HepG2 (cell line): ENCODE measurements at regions not wholly inside any gene's neighbourhood (a gene's known extent, or its start where the extent isn't known, plus 50 kb on each side); places are given as distances from the start of the nearest gene placed in this dataset.
A peak's percentile ranks its signal among the peaks of the same experiment; 100 is the strongest.

Experiments
- ASH2L ChIP-seq: fragments of 300-600, 200-600 bp; sonication (generic); IDR thresholded peaks from 2 replicates; pipeline ENCODE4 v1.7.0; 2017; ENCODE audit warnings: low read depth, mild to moderate bottlenecking, moderate library complexity, mixed read lengths, low read length; ENCODE audit not compliant: insufficient read length
- RFXAP ChIP-seq: sonication (generic); formaldehyde crosslinking; IDR thresholded peaks from 2 replicates; pipeline ENCODE4 v1.4.0; 2020; ENCODE audit warnings: missing genetic modification reagents, borderline replicate concordance
- SIX1 ChIP-seq: sonication (generic); formaldehyde crosslinking; IDR thresholded peaks from 2 replicates; pipeline ENCODE4 v1.4.0; 2020; ENCODE audit warnings: missing genetic modification reagents, borderline replicate concordance
- TBX2 ChIP-seq: sonication (generic); formaldehyde crosslinking; IDR thresholded peaks from 2 replicates; pipeline ENCODE4 v1.5.0; 2020; ENCODE audit warnings: missing genetic modification reagents, mild to moderate bottlenecking, borderline replicate concordance
- TP53 ChIP-seq: sonication (generic); formaldehyde crosslinking; conservative IDR thresholded peaks from 2 replicates; pipeline ENCODE4 v1.4.0; 2020; ENCODE audit warnings: missing genetic modification reagents
- ZFY ChIP-seq: sonication (generic); formaldehyde crosslinking; IDR thresholded peaks from 2 replicates; pipeline ENCODE4 v1.4.0; 2020; ENCODE audit warnings: missing genetic modification reagents
- ZKSCAN1 ChIP-seq: fragments of 150-350 bp; IDR thresholded peaks from 2 replicates; pipeline ENCODE4 v1.6.1; 2014; ENCODE audit warnings: low read length
- ZNF138 ChIP-seq: sonication (generic); formaldehyde crosslinking; IDR thresholded peaks from 2 replicates; pipeline ENCODE4 v1.5.0; 2020; ENCODE audit warnings: mild to moderate bottlenecking, low read depth, missing genetic modification reagents
- ZNF30 ChIP-seq: sonication (generic); formaldehyde crosslinking; IDR thresholded peaks from 2 replicates; pipeline ENCODE4 v1.5.0; 2020; ENCODE audit warnings: mild to moderate bottlenecking, missing genetic modification reagents
- ZNF331 ChIP-seq: sonication (generic); formaldehyde crosslinking; IDR thresholded peaks from 2 replicates; pipeline ENCODE4 v1.4.0; 2020; ENCODE audit warnings: missing genetic modification reagents
- ZNF614 ChIP-seq: IDR thresholded peaks from 2 replicates; pipeline ENCODE4 v1.6.1; 2018; ENCODE audit warnings: missing biosample characterization, missing genetic modification reagents, inconsistent platforms, borderline replicate concordance
- ZNF724P ChIP-seq: sonication (generic); formaldehyde crosslinking; IDR thresholded peaks from 2 replicates; pipeline ENCODE4 v1.8.0; 2022; ENCODE audit warnings: missing genetic modification reagents, borderline replicate concordance
- TF ChIP-seq, protein P1 (sequence below): sonication (generic); formaldehyde crosslinking; IDR thresholded peaks from 2 replicates; pipeline ENCODE4 v1.5.0; 2020; ENCODE audit warnings: mild to moderate bottlenecking, missing genetic modification reagents, borderline replicate concordance
- TF ChIP-seq, protein P2 (sequence below): sonication (generic); formaldehyde crosslinking; IDR thresholded peaks from 2 replicates; pipeline ENCODE4 v1.8.1; 2023; ENCODE audit warnings: mild to moderate bottlenecking, missing genetic modification reagents
- TF ChIP-seq, protein P3 (sequence below): sonication (generic); formaldehyde crosslinking; IDR thresholded peaks from 2 replicates; pipeline ENCODE4 v1.5.1; 2020; ENCODE audit warnings: missing genetic modification reagents, mild to moderate bottlenecking, borderline replicate concordance
- TF ChIP-seq, protein P4 (sequence below): sonication (generic); formaldehyde crosslinking; IDR thresholded peaks from 2 replicates; pipeline ENCODE4 v1.4.0; 2020; ENCODE audit warnings: missing genetic modification reagents
- TF ChIP-seq, protein P5 (sequence below): sonication (generic); formaldehyde crosslinking; IDR thresholded peaks from 2 replicates; pipeline ENCODE4 v1.5.1; 2020; ENCODE audit warnings: mild to moderate bottlenecking, moderate library complexity, missing genetic modification reagents

DNA sequence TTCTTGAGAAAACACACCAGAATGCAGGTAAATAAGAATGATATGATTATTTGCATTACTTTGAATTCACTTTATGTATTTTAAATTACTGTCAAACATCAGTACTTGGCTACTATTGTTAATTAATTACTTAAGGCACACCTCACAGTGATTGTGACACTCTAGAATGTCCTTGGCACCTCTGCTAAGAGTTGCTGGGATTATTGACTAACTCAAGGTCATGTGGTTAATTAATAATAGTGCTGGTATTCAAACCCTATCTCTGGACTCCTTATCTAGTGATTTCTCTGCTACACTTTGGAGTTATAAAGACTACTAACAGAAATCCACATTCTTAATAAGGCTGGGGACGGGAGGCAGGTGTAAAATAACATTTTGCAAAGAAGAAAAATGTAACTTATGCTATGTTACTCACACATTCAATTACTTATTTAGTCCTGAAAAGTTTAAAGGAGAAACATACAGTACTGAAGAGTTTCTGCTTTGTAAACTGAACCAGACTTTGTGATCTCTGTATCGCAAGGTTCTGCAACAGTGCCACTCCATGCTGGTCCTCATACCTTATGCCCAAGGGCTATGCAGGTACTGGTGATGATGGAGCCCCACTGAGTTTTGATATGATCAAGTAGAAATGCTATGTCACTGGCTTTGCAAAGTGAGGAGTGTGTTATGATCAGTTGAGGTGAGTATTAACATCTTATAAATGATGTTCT, 242.7 kb downstream of the MID1IP1 start (continued):
- TF ChIP-seq, protein P1, sequence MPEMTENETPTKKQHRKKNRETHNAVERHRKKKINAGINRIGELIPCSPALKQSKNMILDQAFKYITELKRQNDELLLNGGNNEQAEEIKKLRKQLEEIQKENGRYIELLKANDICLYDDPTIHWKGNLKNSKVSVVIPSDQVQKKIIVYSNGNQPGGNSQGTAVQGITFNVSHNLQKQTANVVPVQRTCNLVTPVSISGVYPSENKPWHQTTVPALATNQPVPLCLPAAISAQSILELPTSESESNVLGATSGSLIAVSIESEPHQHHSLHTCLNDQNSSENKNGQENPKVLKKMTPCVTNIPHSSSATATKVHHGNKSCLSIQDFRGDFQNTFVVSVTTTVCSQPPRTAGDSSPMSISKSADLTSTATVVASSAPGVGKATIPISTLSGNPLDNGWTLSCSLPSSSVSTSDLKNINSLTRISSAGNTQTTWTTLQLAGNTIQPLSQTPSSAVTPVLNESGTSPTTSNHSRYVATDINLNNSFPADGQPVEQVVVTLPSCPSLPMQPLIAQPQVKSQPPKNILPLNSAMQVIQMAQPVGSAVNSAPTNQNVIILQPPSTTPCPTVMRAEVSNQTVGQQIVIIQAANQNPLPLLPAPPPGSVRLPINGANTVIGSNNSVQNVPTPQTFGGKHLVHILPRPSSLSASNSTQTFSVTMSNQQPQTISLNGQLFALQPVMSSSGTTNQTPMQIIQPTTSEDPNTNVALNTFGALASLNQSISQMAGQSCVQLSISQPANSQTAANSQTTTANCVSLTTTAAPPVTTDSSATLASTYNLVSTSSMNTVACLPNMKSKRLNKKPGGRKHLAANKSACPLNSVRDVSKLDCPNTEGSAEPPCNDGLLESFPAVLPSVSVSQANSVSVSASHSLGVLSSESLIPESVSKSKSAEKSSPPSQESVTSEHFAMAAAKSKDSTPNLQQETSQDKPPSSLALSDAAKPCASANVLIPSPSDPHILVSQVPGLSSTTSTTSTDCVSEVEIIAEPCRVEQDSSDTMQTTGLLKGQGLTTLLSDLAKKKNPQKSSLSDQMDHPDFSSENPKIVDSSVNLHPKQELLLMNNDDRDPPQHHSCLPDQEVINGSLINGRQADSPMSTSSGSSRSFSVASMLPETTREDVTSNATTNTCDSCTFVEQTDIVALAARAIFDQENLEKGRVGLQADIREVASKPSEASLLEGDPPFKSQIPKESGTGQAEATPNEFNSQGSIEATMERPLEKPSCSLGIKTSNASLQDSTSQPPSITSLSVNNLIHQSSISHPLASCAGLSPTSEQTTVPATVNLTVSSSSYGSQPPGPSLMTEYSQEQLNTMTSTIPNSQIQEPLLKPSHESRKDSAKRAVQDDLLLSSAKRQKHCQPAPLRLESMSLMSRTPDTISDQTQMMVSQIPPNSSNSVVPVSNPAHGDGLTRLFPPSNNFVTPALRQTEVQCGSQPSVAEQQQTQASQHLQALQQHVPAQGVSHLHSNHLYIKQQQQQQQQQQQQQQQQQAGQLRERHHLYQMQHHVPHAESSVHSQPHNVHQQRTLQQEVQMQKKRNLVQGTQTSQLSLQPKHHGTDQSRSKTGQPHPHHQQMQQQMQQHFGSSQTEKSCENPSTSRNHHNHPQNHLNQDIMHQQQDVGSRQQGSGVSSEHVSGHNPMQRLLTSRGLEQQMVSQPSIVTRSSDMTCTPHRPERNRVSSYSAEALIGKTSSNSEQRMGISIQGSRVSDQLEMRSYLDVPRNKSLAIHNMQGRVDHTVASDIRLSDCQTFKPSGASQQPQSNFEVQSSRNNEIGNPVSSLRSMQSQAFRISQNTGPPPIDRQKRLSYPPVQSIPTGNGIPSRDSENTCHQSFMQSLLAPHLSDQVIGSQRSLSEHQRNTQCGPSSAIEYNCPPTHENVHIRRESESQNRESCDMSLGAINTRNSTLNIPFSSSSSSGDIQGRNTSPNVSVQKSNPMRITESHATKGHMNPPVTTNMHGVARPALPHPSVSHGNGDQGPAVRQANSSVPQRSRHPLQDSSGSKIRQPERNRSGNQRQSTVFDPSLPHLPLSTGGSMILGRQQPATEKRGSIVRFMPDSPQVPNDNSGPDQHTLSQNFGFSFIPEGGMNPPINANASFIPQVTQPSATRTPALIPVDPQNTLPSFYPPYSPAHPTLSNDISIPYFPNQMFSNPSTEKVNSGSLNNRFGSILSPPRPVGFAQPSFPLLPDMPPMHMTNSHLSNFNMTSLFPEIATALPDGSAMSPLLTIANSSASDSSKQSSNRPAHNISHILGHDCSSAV (CRISPR knock-in tag), result no peak
- TF ChIP-seq ZKSCAN1, result no peak
- no peak for TF ChIP-seq ZNF30 (CRISPR knock-in tag)
- TF ChIP-seq ASH2L, result peak; percentile 19
- TF ChIP-seq, protein P2, sequence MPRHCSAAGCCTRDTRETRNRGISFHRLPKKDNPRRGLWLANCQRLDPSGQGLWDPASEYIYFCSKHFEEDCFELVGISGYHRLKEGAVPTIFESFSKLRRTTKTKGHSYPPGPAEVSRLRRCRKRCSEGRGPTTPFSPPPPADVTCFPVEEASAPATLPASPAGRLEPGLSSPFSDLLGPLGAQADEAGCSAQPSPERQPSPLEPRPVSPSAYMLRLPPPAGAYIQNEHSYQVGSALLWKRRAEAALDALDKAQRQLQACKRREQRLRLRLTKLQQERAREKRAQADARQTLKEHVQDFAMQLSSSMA (CRISPR knock-in tag), result no peak
- no peak for TF ChIP-seq ZNF331 (CRISPR knock-in tag)
- TF ChIP-seq ZNF138 (CRISPR knock-in tag), result no peak
- no peak for TF ChIP-seq TP53 (CRISPR knock-in tag)
- TF ChIP-seq TBX2, result peak; percentile 97
- TF ChIP-seq ZFY (CRISPR knock-in tag), result no peak
- no peak for TF ChIP-seq RFXAP (CRISPR knock-in tag)
- TF ChIP-seq, protein P3, sequence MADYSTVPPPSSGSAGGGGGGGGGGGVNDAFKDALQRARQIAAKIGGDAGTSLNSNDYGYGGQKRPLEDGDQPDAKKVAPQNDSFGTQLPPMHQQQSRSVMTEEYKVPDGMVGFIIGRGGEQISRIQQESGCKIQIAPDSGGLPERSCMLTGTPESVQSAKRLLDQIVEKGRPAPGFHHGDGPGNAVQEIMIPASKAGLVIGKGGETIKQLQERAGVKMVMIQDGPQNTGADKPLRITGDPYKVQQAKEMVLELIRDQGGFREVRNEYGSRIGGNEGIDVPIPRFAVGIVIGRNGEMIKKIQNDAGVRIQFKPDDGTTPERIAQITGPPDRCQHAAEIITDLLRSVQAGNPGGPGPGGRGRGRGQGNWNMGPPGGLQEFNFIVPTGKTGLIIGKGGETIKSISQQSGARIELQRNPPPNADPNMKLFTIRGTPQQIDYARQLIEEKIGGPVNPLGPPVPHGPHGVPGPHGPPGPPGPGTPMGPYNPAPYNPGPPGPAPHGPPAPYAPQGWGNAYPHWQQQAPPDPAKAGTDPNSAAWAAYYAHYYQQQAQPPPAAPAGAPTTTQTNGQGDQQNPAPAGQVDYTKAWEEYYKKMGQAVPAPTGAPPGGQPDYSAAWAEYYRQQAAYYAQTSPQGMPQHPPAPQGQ (CRISPR knock-in tag), result no peak
- no peak for TF ChIP-seq SIX1 (CRISPR knock-in tag)
- TF ChIP-seq ZNF724P (CRISPR knock-in tag), result no peak
- TF ChIP-seq, protein P4, sequence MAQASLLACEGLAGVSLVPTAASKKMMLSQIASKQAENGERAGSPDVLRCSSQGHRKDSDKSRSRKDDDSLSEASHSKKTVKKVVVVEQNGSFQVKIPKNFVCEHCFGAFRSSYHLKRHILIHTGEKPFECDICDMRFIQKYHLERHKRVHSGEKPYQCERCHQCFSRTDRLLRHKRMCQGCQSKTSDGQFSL (CRISPR knock-in tag), result no peak
- TF ChIP-seq ZNF614, result no peak
- TF ChIP-seq, protein P5, sequence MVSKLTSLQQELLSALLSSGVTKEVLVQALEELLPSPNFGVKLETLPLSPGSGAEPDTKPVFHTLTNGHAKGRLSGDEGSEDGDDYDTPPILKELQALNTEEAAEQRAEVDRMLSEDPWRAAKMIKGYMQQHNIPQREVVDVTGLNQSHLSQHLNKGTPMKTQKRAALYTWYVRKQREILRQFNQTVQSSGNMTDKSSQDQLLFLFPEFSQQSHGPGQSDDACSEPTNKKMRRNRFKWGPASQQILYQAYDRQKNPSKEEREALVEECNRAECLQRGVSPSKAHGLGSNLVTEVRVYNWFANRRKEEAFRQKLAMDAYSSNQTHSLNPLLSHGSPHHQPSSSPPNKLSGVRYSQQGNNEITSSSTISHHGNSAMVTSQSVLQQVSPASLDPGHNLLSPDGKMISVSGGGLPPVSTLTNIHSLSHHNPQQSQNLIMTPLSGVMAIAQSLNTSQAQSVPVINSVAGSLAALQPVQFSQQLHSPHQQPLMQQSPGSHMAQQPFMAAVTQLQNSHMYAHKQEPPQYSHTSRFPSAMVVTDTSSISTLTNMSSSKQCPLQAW (CRISPR knock-in tag), result no peak
